Naive thymus-derived CD8-positive, alpha-beta T cell (primary cell): ENCODE measurements at regions not wholly inside any gene's neighbourhood (a gene's known extent, or its start where the extent isn't known, plus 50 kb on each side); places are given as distances from the start of the nearest gene placed in this dataset.

ENCODE experiments used
- ATAC-seq, 2 donors: fragments of 150-1000 bp; cut with Tn5 transposase in 1 of 2; sonication (Bioruptor Pico), chemical (Tn5 transposase) in 1 of 2; 1 replicate in 1 of 2; 2 replicates in 1 of 2; pipeline ENCODE4 v1.10.0; 2021; ENCODE audit warnings: mild to moderate bottlenecking in 2 of 2, moderate library complexity in 2 of 2
- POLR2A ChIA-PET: fragments of 350-600 bp; sonication (Branson Sonifier 250); formaldehyde crosslinking; loops from one replicate; lab custom pipeline; 2021; ENCODE audit warnings: antibody characterized with exemption; lab: Charles Lee
- DNase-seq, 10 donors: peaks; one replicate each; pipeline versions ENCODE4 v3.0.0 to v3.0.0-alpha.2; 2020 to 2022
- H3K27ac Mint-ChIP-seq, 10 donors: one replicate each; pipeline ENCODE4 v1.8.0; 2020 to 2022; ENCODE audit warnings: mild to moderate bottlenecking in 10 of 10, mixed read lengths in 10 of 10, moderate library complexity in 4 of 10, inconsistent platforms in 1 of 10
- H3K27me3 Mint-ChIP-seq, 5 donors: one replicate each; pipeline ENCODE4 v1.8.0; 2021 to 2022; ENCODE audit warnings: mixed read lengths in 5 of 5
- H3K36me3 Mint-ChIP-seq, 3 donors: one replicate each; pipeline ENCODE4 v1.8.0; 2020 to 2022; ENCODE audit warnings: mixed read lengths in 3 of 3, mild to moderate bottlenecking in 2 of 3, inconsistent platforms in 1 of 3
- H3K4me1 Mint-ChIP-seq, 4 donors: one replicate each; pipeline ENCODE4 v1.8.0; 2021 to 2022; ENCODE audit warnings: mixed read lengths in 4 of 4
- H3K4me3 Mint-ChIP-seq, 10 donors: one replicate each; pipeline ENCODE4 v1.8.0; 2020 to 2022; ENCODE audit warnings: mild to moderate bottlenecking in 10 of 10, mixed read lengths in 10 of 10, moderate library complexity in 6 of 10, inconsistent platforms in 1 of 10
- H3K9me3 Mint-ChIP-seq, 9 donors: one replicate each; pipeline ENCODE4 v1.8.0; 2020 to 2022; ENCODE audit warnings: mixed read lengths in 9 of 9, mild to moderate bottlenecking in 3 of 9, inconsistent platforms in 1 of 9, moderate library complexity in 1 of 9

DNA sequence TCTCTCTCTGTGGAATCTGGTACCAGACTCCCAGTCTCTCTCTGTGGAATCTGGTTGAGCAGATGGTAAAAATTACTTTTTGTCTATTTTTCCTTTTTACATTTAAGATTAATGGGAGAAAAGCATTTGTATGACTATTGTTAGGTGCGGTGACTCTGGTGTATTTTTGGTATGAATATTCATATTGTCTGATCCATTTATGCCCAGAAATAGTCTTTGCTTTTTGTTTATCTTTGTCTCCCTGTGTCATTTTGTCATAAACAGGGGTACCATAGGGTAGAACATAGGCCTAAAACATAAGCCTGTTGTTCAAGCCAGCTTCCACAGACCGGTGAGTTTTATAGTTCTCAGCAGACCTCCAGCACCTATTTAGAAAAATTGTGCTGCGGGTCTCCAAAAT, 78.7 kb downstream of the ETS2 start:
- Mint-ChIP-seq H3K4me3 (no peak overlapping the region), H3K4me1 (no peaks in the 10 kb centered on the region), H3K9me3 (peaks cover 1 to 93% (median 43%) of the 10 kb centered on the region in 9 donors), H3K27me3 (peaks cover 2 to 8% (median 4%) of the 10 kb centered on the region in 5 donors), H3K36me3 (peaks cover 0 to 52% (median 11%) of the 10 kb centered on the region in 3 donors), H3K27ac (no peak overlapping the region)
- POLR2A ChIA-PET = no interaction called here
- no peak for ATAC-seq
- no peak for DNase-seq

DNA sequence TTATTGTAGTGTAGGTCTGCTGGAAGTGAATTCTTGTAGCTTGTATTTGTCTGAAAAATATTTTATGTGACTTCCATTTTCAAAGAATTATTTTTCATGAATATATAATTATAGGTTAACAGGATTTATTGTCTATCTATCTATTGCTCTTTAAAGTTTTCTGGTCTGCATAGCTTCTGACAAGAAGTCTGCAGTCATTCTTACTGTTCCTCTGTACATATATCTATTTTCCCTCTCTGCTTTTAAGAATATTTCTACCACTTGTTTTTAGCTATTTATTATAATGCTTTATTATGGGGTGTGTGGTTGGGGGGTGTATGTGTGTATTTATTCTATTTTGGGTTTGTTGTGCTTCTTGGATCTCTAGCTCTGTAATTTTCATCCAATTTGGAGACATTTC, 77.4 kb downstream of the ETS2 start:
- H3K4me3 Mint-ChIP-seq = no peak overlapping the region
- POLR2A ChIA-PET = no interaction called here
- H3K27me3 Mint-ChIP-seq = peaks cover 0 to 7% (median 4%) of the 10 kb centered on the region in 5 donors
- H3K36me3 Mint-ChIP-seq = peaks cover 0 to 46% (median 7%) of the 10 kb centered on the region in 3 donors
- DNase-seq (no peak), ATAC-seq (no peak)
- H3K4me1 Mint-ChIP-seq = no peaks in the 10 kb centered on the region
- H3K9me3 Mint-ChIP-seq = peaks cover 1 to 80% (median 36%) of the 10 kb centered on the region in 9 donors
- no peak overlapping the region for H3K27ac Mint-ChIP-seq

DNA sequence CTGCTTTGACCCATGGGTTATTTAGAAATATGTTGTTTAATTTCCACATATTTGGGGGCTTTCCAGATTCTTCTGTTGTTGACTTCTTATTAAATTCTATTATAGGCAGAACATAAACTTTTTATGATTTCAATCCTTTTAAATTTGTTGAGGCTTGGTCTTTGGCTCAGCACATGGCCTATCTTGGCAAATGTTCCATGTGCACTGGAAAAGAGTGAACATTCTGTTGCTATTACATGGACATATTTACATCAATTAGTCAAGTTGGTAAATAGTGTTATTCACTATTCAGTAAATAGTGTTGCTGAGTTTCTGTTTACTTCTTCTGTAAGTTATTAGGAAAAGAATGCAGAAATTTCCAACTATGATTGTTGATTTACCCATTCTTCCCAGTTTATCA, 75.4 kb downstream of the ETS2 start:
- no peak overlapping the region for H3K4me3 Mint-ChIP-seq
- DNase-seq (no peak), ATAC-seq (no peak)
- peaks cover 0 to 31% (median 7%) of the 10 kb centered on the region in 3 donors for H3K36me3 Mint-ChIP-seq
- H3K27me3 Mint-ChIP-seq = peaks cover 0 to 5% (median 2%) of the 10 kb centered on the region in 5 donors
- no peak overlapping the region for H3K27ac Mint-ChIP-seq
- H3K4me1 Mint-ChIP-seq = no peaks in the 10 kb centered on the region
- POLR2A ChIA-PET = no interaction called here
- peaks cover 1 to 64% (median 27%) of the 10 kb centered on the region in 9 donors for H3K9me3 Mint-ChIP-seq

GRCh38 chr21:38880577-38880966, 74.8 kb downstream of the ETS2 start:
- ATAC-seq = no peak
- POLR2A ChIA-PET = no interaction called here
- H3K9me3 Mint-ChIP-seq = peaks cover 1 to 59% (median 26%) of the 10 kb centered on the region in 9 donors

GRCh38 chr21:38879912-38880576, 74.3 kb downstream of the ETS2 start:
- ATAC-seq (no peak), DNase-seq (no peak)
- Mint-ChIP-seq H3K36me3 (peaks cover 0 to 29% (median 5%) of the 10 kb centered on the region in 3 donors), H3K4me3 (no peak overlapping the region), H3K4me1 (no peaks in the 10 kb centered on the region), H3K9me3 (peaks cover 1 to 53% (median 26%) of the 10 kb centered on the region in 9 donors), H3K27ac (no peak overlapping the region), H3K27me3 (peaks cover 0 to 5% (median 2%) of the 10 kb centered on the region in 5 donors)
- POLR2A ChIA-PET = no interaction called here

More at GRCh38 chr21:38880577-38880966, 74.8 kb downstream of the ETS2 start:
- Mint-ChIP-seq H3K4me3 (no peak overlapping the region), H3K36me3 (peaks cover 0 to 31% (median 5%) of the 10 kb centered on the region in 3 donors), H3K27me3 (peaks cover 0 to 5% (median 2%) of the 10 kb centered on the region in 5 donors), H3K4me1 (no peaks in the 10 kb centered on the region), H3K27ac (no peak overlapping the region)
- DNase-seq = no peak

DNA sequence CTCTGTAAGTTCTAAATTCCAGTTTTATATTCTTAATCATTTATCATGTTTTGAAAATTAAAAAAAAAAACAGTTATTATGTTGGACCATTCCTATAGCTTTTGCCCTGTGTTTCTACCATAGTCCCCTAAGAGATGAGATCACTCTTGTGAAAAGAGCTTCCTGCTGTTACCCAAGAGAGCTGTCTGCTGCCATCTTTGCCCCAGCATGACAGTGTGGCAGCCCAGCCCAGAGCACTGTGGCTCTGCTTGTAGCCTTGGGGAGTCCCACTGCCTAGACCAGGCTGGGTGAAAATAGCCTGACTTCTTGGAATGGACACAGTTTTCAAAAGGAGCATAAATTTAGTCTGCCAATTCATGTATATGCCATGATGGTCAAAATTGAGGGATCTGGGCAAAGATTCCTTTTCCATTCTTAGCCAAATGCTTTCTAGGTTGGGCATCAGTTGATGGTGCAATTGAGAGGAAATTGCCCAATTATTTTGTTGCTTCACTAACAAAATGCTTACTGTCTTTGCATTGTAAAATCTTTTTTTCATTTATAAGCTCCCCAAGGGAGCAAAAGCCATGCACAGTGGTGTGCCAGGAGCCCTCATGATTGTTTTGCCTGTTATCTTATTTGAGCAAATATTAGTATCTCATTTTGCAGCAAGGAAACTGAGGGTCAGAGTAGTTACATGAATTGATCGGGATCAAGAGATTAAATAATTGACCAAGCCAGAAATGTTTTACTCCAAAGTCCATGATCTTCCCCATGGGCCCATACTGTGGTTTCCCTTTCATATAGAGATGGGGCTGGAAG, 72.8 kb downstream of the ETS2 start:
- peaks cover 0 to 17% (median 5%) of the 10 kb centered on the region in 3 donors for H3K36me3 Mint-ChIP-seq
- H3K4me3 Mint-ChIP-seq = no peak overlapping the region
- peaks cover 0 to 39% (median 16%) of the 10 kb centered on the region in 9 donors for H3K9me3 Mint-ChIP-seq
- no peak overlapping the region for H3K27ac Mint-ChIP-seq
- DNase-seq = no peak
- POLR2A ChIA-PET = no interaction called here
- no peaks in the 10 kb centered on the region for H3K4me1 Mint-ChIP-seq
- peaks cover 0 to 4% (median 2%) of the 10 kb centered on the region in 5 donors for H3K27me3 Mint-ChIP-seq
- no peak for ATAC-seq

DNA sequence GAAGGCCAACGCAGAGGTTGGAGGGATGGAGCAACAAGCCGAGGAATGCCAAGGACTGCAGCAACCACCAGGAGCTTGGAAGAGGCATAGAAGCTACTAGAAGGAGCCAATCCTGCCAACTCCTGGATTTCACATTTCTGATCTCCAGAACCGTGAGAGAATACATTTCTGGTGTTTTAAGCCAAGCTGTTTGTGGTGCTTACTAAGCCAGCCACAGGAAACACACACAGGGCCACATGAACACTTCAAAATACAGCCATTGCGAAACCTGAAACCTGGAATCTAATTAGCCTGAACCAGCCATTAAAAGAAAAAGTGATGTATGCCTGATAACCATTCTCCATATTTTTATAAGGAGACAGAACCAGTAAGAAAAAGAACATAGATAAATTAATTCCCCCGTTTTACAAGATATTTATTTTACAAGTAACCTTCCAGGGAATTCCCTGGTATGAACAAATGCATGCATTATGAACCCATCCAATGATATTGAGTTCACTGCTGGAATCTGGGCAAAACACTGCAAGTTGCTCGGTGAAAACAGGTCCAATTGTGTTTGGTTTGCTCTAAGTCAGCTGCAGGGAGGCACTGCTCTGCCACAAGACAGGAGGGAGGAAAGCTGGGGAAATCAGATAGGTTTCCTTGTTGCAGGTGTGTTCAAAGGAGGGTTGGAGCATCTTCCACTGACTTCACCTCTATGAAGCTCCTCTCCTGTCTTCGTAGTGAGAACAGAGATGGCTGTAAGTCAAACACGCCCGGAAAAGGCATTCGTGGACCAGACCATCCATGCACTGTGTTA, 70.2 kb downstream of the ETS2 start:
- Mint-ChIP-seq H3K4me1 (no peaks in the 10 kb centered on the region), H3K9me3 (peaks cover 0 to 15% (median 6%) of the 10 kb centered on the region in 9 donors), H3K4me3 (no peak overlapping the region), H3K27ac (no peak overlapping the region), H3K36me3 (peaks cover 0 to 8% (median 2%) of the 10 kb centered on the region in 3 donors), H3K27me3 (peaks cover 0 to 2% (median 0%) of the 10 kb centered on the region in 5 donors)
- DNase-seq (no peak), ATAC-seq (no peak)
- POLR2A ChIA-PET = no interaction called here
